NCI-H1417 treated with DMSO at 0.1 percent for 48 hours (cell line): ENCODE measurements at regions not wholly inside any gene's neighbourhood (a gene's known extent, or its start where the extent isn't known, plus 50 kb on each side); places are given as distances from the start of the nearest gene placed in this dataset.

Source experiments
- DNase-seq: peaks from one replicate; lab custom pipeline; 2025; lab: John Stamatoyannopoulos, UW

GRCh38 chr7:153835712-153836265, 216.4 kb upstream of the DPP6 start:
- no peak for DNase-seq

GRCh38 chr7:153838591-153838990, 213.6 kb upstream of the DPP6 start:
- no peak for DNase-seq

GRCh38 chr7:153840861-153841260, 211.3 kb upstream of the DPP6 start:
- DNase-seq = no peak

- no peak for DNase-seq
These were observed 204.4 kb upstream of the DPP6 start for GRCh38 chr7:153847828-153848227.

GRCh38 chr7:153852261-153852660, 199.9 kb upstream of the DPP6 start:
- no peak for DNase-seq

GRCh38 chr7:153858355-153858754, 193.8 kb upstream of the DPP6 start:
- DNase-seq = no peak

- DNase-seq = no peak
These were observed 193.0 kb upstream of the DPP6 start for GRCh38 chr7:153859239-153859638.

GRCh38 chr7:153886506-153887441, 165.4 kb upstream of the DPP6 start:
- DNase-seq = no peak

- DNase-seq = no peak
These were observed 164.2 kb upstream of the DPP6 start for GRCh38 chr7:153887749-153888569.

GRCh38 chr7:153891990-153892389, 160.2 kb upstream of the DPP6 start:
- DNase-seq = no peak

GRCh38 chr7:153902862-153903261, 149.3 kb upstream of the DPP6 start:
- no peak for DNase-seq

GRCh38 chr7:153912211-153912610, 140.0 kb upstream of the DPP6 start:
- no peak for DNase-seq

- no peak for DNase-seq
These were observed 132.1 kb upstream of the DPP6 start for GRCh38 chr7:153920126-153920525.

- DNase-seq = no peak
These were observed 131.3 kb upstream of the DPP6 start for GRCh38 chr7:153920897-153921296.

- no peak for DNase-seq
These were observed 130.8 kb upstream of the DPP6 start for GRCh38 chr7:153921408-153921807.

GRCh38 chr7:153930696-153931095, 121.5 kb upstream of the DPP6 start:
- no peak for DNase-seq

GRCh38 chr7:153934048-153934447, 118.2 kb upstream of the DPP6 start:
- DNase-seq = no peak

- DNase-seq = no peak
These were observed 117.6 kb upstream of the DPP6 start for GRCh38 chr7:153934629-153935028.

GRCh38 chr7:153935095-153935494, 117.1 kb upstream of the DPP6 start:
- DNase-seq = no peak

- DNase-seq = no peak
These were observed 113.7 kb upstream of the DPP6 start for GRCh38 chr7:153938451-153938850.

- DNase-seq = no peak
These were observed 113.0 kb upstream of the DPP6 start for GRCh38 chr7:153939177-153939576.

- no peak for DNase-seq
These were observed 112.5 kb upstream of the DPP6 start for GRCh38 chr7:153939654-153940053.

GRCh38 chr7:153941061-153941460, 111.1 kb upstream of the DPP6 start:
- DNase-seq = no peak
